SK-N-SH treated with all-trans-retinoic acid at 6 μM for 48 hours (cell line): ENCODE measurements at regions not wholly inside any gene's neighbourhood (a gene's known extent, or its start where the extent isn't known, plus 50 kb on each side); places are given as distances from the start of the nearest gene placed in this dataset.

ENCODE experiments used
- ATAC-seq: fragments of 200-7000 bp; cut with Tn5 transposase; 3 replicates; pipeline ENCODE4 v1.9.1; 2020; ENCODE audit warnings: mild to moderate bottlenecking, moderate library complexity
- ARNTL ChIP-seq: fragments of 450-650 bp; formaldehyde crosslinking; IDR thresholded peaks from 2 replicates; pipeline ENCODE4 v1.5.0; 2020; ENCODE audit warnings: low read depth, mild to moderate bottlenecking, moderate library complexity, borderline replicate concordance
- BACH2 ChIP-seq: fragments of 250-450 bp; sonication (Bioruptor Pico); IDR thresholded peaks from 2 replicates; pipeline ENCODE4 v1.9.0; 2021; ENCODE audit warnings: mild to moderate bottlenecking, borderline replicate concordance
- CSDC2 ChIP-seq: fragments of 250-450 bp; sonication (Bioruptor Pico); IDR thresholded peaks from 2 replicates; pipeline ENCODE4 v1.5.0; 2020; ENCODE audit warnings: mild to moderate bottlenecking, moderate library complexity
- CSRNP3 ChIP-seq: fragments of 250-450 bp; sonication (Bioruptor Pico); IDR thresholded peaks from 2 replicates; pipeline ENCODE4 v1.5.1; 2021; ENCODE audit warnings: mild to moderate bottlenecking, moderate library complexity
- ESRRG ChIP-seq: fragments of 250-450 bp; sonication (Bioruptor Pico); IDR thresholded peaks from 2 replicates; pipeline ENCODE4 v1.6.1; 2021; ENCODE audit warnings: mild to moderate bottlenecking
- ISL1 ChIP-seq: fragments of 250-450 bp; sonication (Bioruptor Pico); IDR thresholded peaks from 2 replicates; pipeline ENCODE4 v2.1.2; 2022; ENCODE audit warnings: mild to moderate bottlenecking, moderate library complexity
- OSR1 ChIP-seq: fragments of 250-450 bp; sonication (Bioruptor Pico); IDR thresholded peaks from 2 replicates; pipeline ENCODE4 v1.8.0; 2022; ENCODE audit warnings: moderate library complexity, mild to moderate bottlenecking, inconsistent platforms
- PATZ1 ChIP-seq: fragments of 250-450 bp; sonication (Bioruptor Pico); IDR thresholded peaks from 2 replicates; pipeline ENCODE4 v1.8.0; 2020; ENCODE audit warnings: mild to moderate bottlenecking, moderate library complexity, borderline replicate concordance
- POU6F1 ChIP-seq: fragments of 250-450 bp; sonication (Bioruptor Pico); IDR thresholded peaks from 2 replicates; pipeline ENCODE4 v1.8.0; 2021; ENCODE audit warnings: low read depth, mild to moderate bottlenecking, moderate library complexity, borderline replicate concordance
- RARB ChIP-seq: fragments of 250-450 bp; sonication (Bioruptor Pico); IDR thresholded peaks from 2 replicates; pipeline ENCODE4 v1.8.0; 2021; ENCODE audit warnings: mild to moderate bottlenecking, moderate library complexity
- SNAI2 ChIP-seq: fragments of 250-450 bp; sonication (Bioruptor Pico); IDR thresholded peaks from 2 replicates; pipeline ENCODE4 v1.5.0; 2020; ENCODE audit warnings: mild to moderate bottlenecking, moderate library complexity
- TCF4 ChIP-seq: fragments of 250-450 bp; sonication (Bioruptor Pico); IDR thresholded peaks from 2 replicates; pipeline ENCODE4 v1.8.0; 2021; ENCODE audit warnings: mild to moderate bottlenecking, moderate library complexity, borderline replicate concordance
- TOX ChIP-seq: fragments of 250-450 bp; sonication (Bioruptor Pico); IDR thresholded peaks from 2 replicates; pipeline ENCODE4 v1.8.0; 2021; ENCODE audit warnings: mild to moderate bottlenecking, moderate library complexity, borderline replicate concordance
- TSHZ2 ChIP-seq: fragments of 250-450 bp; sonication (Bioruptor Pico); IDR thresholded peaks from 2 replicates; pipeline ENCODE4 v1.5.0; 2020; ENCODE audit warnings: mild to moderate bottlenecking, moderate library complexity
- ZC3H10 ChIP-seq: fragments of 250-450 bp; sonication (Bioruptor Pico); IDR thresholded peaks from 2 replicates; pipeline ENCODE4 v1.5.1; 2021; ENCODE audit warnings: mild to moderate bottlenecking, moderate library complexity
- ZFP3 ChIP-seq: fragments of 250-450 bp; sonication (Bioruptor Pico); IDR thresholded peaks from 2 replicates; pipeline ENCODE4 v1.5.0; 2020; ENCODE audit warnings: mild to moderate bottlenecking, moderate library complexity
- ZFP30 ChIP-seq: fragments of 450-650 bp; formaldehyde crosslinking; IDR thresholded peaks from 2 replicates; pipeline ENCODE4 v1.5.0; 2022; ENCODE audit warnings: mild to moderate bottlenecking, moderate library complexity
- ZNF565 ChIP-seq: fragments of 450-650 bp; formaldehyde crosslinking; conservative IDR thresholded peaks from 2 replicates; pipeline ENCODE4 v1.5.0; 2020; ENCODE audit warnings: low read depth, mild to moderate bottlenecking, moderate library complexity
- ZNF70 ChIP-seq: fragments of 450-650 bp; formaldehyde crosslinking; IDR thresholded peaks from 2 replicates; pipeline ENCODE4 v1.5.0; 2020; ENCODE audit warnings: mild to moderate bottlenecking, moderate library complexity
- ZNF8 ChIP-seq: fragments of 450-650 bp; formaldehyde crosslinking; IDR thresholded peaks from 2 replicates; pipeline ENCODE4 v1.5.0; 2020; ENCODE audit warnings: mild to moderate bottlenecking, moderate library complexity

DNA sequence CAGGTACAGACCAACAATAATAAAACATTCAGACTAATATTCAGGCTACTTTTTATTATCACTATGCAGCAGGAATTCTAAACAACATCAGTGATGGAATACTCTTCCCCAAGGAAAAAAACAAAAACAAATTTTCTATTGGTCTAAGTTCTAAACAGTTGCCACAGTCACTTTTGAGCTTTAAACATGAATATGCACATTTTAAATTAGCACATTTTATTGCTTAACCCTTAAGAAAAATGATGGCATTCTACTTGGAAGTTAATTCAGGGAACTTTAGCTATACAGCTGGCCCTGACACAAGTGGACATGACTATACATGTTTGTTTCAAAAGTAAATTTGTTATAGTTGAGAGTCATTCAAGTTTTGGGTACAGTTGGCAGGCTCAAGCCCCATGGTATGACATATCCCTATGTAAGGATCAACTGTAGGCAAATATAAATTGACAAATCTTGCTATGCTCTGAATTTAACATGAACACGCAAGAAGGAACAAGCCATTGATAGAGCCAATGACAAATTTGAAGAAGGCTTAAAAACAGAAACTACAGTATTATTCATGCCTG, 224.3 kb upstream of the AMIGO2 start:
- TF ChIP-seq ZFP30 (CRISPR knock-in tag): no peak
- no peak for TF ChIP-seq TOX (CRISPR knock-in tag)
- TF ChIP-seq SNAI2 (CRISPR knock-in tag): no peak
- no peak for TF ChIP-seq OSR1 (CRISPR knock-in tag)
- no peak for TF ChIP-seq RARB (CRISPR knock-in tag)
- TF ChIP-seq TCF4 (CRISPR knock-in tag): no peak
- no peak for TF ChIP-seq ZC3H10 (CRISPR knock-in tag)
- no peak for TF ChIP-seq ZNF70
- no peak for TF ChIP-seq BACH2 (CRISPR knock-in tag)
- no peak for TF ChIP-seq ZFP3 (CRISPR knock-in tag)
- TF ChIP-seq ARNTL (CRISPR knock-in tag): no peak
- no peak for TF ChIP-seq ZNF565
- no peak for TF ChIP-seq ISL1 (CRISPR knock-in tag)
- TF ChIP-seq ZNF8: no peak
- TF ChIP-seq TSHZ2 (CRISPR knock-in tag): no peak
- no peak for TF ChIP-seq POU6F1 (CRISPR knock-in tag)
- no peak for TF ChIP-seq CSDC2
- no peak for ATAC-seq

DNA sequence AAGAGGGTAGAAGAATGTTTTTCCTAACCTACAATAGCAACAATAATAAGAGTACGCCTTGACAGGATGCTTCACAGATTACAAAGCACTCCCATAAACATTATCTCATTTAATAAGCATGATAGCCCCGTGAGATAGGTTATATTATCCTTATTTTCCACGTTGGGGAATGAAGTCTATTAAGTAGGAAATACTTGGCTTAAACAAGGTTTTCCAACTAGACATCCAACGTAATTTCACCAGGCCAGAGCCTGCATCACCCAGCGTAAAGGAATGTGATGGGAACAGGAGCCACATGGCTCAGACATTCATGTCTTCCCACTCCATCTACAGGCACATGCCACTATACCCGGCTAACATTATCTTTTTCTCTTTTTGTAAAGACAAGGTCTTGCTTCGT, 223.4 kb upstream of the AMIGO2 start:
- no peak for TF ChIP-seq TSHZ2 (CRISPR knock-in tag)
- TF ChIP-seq ZNF565: no peak
- TF ChIP-seq SNAI2 (CRISPR knock-in tag): no peak
- TF ChIP-seq BACH2 (CRISPR knock-in tag): no peak
- TF ChIP-seq TCF4 (CRISPR knock-in tag): no peak
- TF ChIP-seq PATZ1 (CRISPR knock-in tag): no peak
- no peak for TF ChIP-seq ZNF70
- TF ChIP-seq, all 23 proteins: peak for 0
- ATAC-seq: no peak

GRCh38 chr12:47302111-47302671, 222.4 kb upstream of the AMIGO2 start:
- no peak for ATAC-seq
- no peak for TF ChIP-seq TCF4 (CRISPR knock-in tag)
- TF ChIP-seq CSDC2: no peak
- no peak for TF ChIP-seq OSR1 (CRISPR knock-in tag)
- TF ChIP-seq CSRNP3: no peak
- no peak for TF ChIP-seq ESRRG (CRISPR knock-in tag)
- no peak for TF ChIP-seq PATZ1 (CRISPR knock-in tag)
- TF ChIP-seq ZC3H10 (CRISPR knock-in tag): no peak
- TF ChIP-seq BACH2 (CRISPR knock-in tag): no peak
- TF ChIP-seq ZNF565: no peak
- TF ChIP-seq, all 23 proteins: peak for 0
